IPS-18a (cell line): ENCODE measurements at regions not wholly inside any gene's neighbourhood (a gene's known extent, or its start where the extent isn't known, plus 50 kb on each side); places are given as distances from the start of the nearest gene placed in this dataset.

ENCODE experiments used
- H3K27ac ChIP-seq: one replicate; pipeline ENCODE4 v1.5.1; 2013; ENCODE audit warnings: low read length
- H3K27me3 ChIP-seq: one replicate; pipeline ENCODE4 v1.6.1; 2013; ENCODE audit warnings: mild to moderate bottlenecking, low read length; ENCODE audit not compliant: control insufficient read depth, insufficient read depth
- H3K36me3 ChIP-seq: one replicate; pipeline ENCODE4 v1.6.1; 2013; ENCODE audit warnings: low read depth, low read length; ENCODE audit not compliant: control insufficient read depth
- H3K4me1 ChIP-seq: one replicate; pipeline ENCODE4 v1.6.1; 2013; ENCODE audit warnings: low read depth, low read length; ENCODE audit not compliant: control insufficient read depth
- H3K4me3 ChIP-seq: one replicate; pipeline ENCODE4 v1.5.1; 2013; ENCODE audit warnings: low read length
- H3K9ac ChIP-seq: one replicate; pipeline ENCODE4 v1.6.1; 2013; ENCODE audit warnings: mild to moderate bottlenecking, low read length, moderate library complexity
- H3K9me3 ChIP-seq: one replicate; pipeline ENCODE4 v1.6.1; 2013; ENCODE audit warnings: low read depth, low read length; ENCODE audit not compliant: control insufficient read depth

DNA sequence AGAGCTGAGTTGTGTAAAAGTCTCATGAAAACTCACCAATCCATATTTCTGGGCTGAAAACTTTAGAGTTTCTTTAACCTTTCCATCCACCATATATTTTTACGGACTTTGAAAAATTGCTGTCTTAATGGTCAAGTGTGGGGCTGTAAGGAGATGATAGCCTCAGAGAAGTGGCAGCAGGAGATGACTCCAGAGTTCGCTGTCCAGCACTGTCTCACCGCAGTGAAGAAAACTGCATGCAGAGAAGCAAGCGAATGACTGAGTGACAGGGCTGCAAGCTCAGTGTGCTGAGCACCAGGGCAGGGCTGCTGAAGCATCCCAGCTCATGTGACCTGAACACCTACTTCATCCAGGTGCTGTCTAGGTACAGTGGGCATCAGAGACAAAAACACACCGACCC is 564.5 kb downstream of the ACTR3B start:
- H3K36me3 ChIP-seq, result no peaks in the 10 kb centered on the region
- H3K4me1 ChIP-seq, result no peaks in the 10 kb centered on the region
- no peak overlapping the region for H3K27ac ChIP-seq
- H3K9ac ChIP-seq, result no peak overlapping the region
- no peaks in the 10 kb centered on the region for H3K27me3 ChIP-seq
- H3K4me3 ChIP-seq, result no peak overlapping the region
- H3K9me3 ChIP-seq, result peaks cover 13% of the 10 kb centered on the region

DNA sequence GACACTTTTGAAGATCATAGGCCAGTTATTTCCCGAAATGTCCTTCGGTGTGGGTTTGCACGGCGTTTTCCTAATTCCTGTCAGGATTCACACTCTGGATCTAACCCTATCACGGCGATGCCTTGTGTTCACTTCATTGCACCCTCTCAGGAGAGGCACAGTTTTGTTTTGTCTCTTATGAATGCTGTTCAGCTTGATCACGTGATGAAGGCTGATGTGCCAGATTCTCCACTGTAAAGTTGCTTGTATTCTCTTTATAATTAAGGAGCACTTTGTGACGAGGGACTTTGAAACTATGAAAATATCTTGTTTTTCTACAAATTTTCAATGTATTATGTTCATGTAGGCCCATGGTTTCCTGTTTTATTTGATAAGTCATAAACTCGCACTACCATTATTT is 568.1 kb downstream of the ACTR3B start:
- no peak overlapping the region for H3K27ac ChIP-seq

DNA sequence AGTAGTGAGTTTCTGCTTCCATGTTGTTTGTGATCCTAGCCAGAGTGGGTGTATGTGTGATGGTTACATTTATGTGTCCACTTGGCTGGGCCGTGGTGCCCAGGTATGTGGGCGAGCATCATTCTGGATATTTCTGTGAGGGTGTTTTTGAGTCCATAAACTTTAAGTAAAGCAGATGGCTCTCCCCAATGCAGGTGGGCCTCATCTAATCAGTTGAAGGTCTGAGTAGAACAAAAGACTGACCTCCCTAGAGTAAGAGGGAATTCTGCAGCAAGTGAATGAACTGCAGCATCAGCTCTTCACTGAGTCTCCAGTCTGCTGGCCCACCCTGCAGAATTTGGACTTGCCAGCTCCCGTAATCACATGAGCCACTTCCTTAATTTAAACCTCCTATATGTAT is 571.9 kb downstream of the ACTR3B start:
- H3K9me3 ChIP-seq, result peaks cover 6% of the 10 kb centered on the region
- H3K9ac ChIP-seq, result no peak overlapping the region
- no peak overlapping the region for H3K4me3 ChIP-seq
- no peaks in the 10 kb centered on the region for H3K27me3 ChIP-seq
- no peaks in the 10 kb centered on the region for H3K4me1 ChIP-seq
- H3K27ac ChIP-seq, result no peak overlapping the region
- no peaks in the 10 kb centered on the region for H3K36me3 ChIP-seq

More for the DNA sequence above, 568.1 kb downstream of the ACTR3B start:
- no peaks in the 10 kb centered on the region for H3K27me3 ChIP-seq
- H3K9me3 ChIP-seq, result peaks cover 12% of the 10 kb centered on the region
- H3K36me3 ChIP-seq, result no peaks in the 10 kb centered on the region
- H3K4me1 ChIP-seq, result no peaks in the 10 kb centered on the region
- H3K4me3 ChIP-seq, result no peak overlapping the region
- H3K9ac ChIP-seq, result no peak overlapping the region

GRCh38 chr7:153354071-153354470 is 594.5 kb downstream of the ACTR3B start:
- Histone ChIP-seq H3K9me3 (peaks cover 5% of the 10 kb centered on the region), H3K4me1 (no peaks in the 10 kb centered on the region), H3K9ac (no peak overlapping the region), H3K36me3 (no peaks in the 10 kb centered on the region), H3K27me3 (no peaks in the 10 kb centered on the region), H3K4me3 (no peak overlapping the region), H3K27ac (no peak overlapping the region)

GRCh38 chr7:153370092-153370491 is 610.5 kb downstream of the ACTR3B start:
- H3K4me3 ChIP-seq, result no peak overlapping the region
- peaks cover 15% of the 10 kb centered on the region for H3K9me3 ChIP-seq
- no peaks in the 10 kb centered on the region for H3K36me3 ChIP-seq
- H3K9ac ChIP-seq, result no peak overlapping the region
- H3K27me3 ChIP-seq, result no peaks in the 10 kb centered on the region
- H3K27ac ChIP-seq, result no peak overlapping the region
- H3K4me1 ChIP-seq, result no peaks in the 10 kb centered on the region

DNA sequence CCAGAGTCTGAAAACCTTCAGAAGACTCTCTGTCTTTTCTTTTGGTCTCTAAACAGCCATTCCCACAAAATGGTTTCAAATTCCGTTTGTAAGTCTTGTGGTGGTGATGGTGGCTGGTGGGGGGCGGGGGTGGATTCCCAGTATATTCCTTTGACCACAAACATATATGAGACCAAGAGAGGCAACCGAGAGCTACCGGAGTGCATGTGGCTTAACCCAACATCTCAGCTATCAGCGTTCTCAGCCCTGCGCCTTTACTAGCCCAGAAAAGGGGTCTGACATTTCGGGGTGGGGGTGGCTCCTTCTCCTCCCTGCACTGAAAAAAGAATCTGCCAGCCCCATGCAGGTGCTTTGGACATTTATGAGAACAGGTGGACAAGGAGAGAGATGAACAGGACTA is 621.1 kb downstream of the ACTR3B start:
- no peak overlapping the region for H3K4me3 ChIP-seq
- H3K27me3 ChIP-seq, result no peaks in the 10 kb centered on the region
- H3K27ac ChIP-seq, result no peak overlapping the region

DNA sequence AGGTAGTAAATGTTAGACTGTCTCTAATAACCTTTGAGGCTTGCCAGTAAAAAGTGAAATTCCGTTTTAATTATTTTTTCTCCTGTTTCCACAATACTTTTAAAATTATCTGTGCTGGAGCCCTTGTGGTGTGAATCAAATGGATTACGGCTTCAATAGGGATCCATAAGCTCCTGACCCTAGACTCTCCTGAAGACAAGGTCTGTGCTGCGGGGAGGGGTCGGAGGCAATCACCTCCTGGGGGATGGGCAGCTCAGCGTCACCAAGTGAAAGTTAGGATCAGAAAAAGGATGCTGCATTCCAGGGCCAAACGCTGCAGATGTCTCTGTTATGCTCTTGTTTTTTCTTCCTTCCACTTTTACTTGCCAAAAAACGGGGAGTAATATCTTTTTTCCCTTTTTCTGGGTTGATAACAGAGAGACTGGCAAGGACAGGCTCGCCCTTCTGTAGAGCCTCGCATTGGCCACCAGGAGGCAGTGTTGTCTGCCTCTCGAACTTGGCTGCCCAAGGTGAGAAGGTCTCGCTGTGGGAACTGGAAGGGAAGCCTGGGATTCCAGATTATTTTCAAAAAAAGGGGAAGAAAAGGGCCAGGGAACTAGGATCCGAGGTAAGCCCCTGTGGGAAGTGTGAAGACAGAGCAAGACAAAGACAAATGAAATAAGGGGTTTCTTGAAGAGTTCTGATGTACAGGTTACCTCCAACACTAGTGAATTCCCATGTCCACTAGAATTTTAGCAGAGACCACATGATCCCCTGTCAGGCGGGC is 621.9 kb downstream of the ACTR3B start:
- no peaks in the 10 kb centered on the region for H3K27me3 ChIP-seq
- H3K4me1 ChIP-seq, result no peaks in the 10 kb centered on the region
- no peaks in the 10 kb centered on the region for H3K36me3 ChIP-seq
- no peaks in the 10 kb centered on the region for H3K9me3 ChIP-seq
- H3K9ac ChIP-seq, result no peak overlapping the region
- no peak overlapping the region for H3K27ac ChIP-seq
- peak overlapping the region; percentile 46 for H3K4me3 ChIP-seq

More for the DNA sequence above, 621.1 kb downstream of the ACTR3B start:
- H3K9ac ChIP-seq, result no peak overlapping the region
- H3K36me3 ChIP-seq, result no peaks in the 10 kb centered on the region
- no peaks in the 10 kb centered on the region for H3K4me1 ChIP-seq
- no peaks in the 10 kb centered on the region for H3K9me3 ChIP-seq

- no peaks in the 10 kb centered on the region for H3K4me1 ChIP-seq
- H3K27ac ChIP-seq, result no peak overlapping the region
- no peak overlapping the region for H3K9ac ChIP-seq
- no peak overlapping the region for H3K4me3 ChIP-seq
- H3K36me3 ChIP-seq, result no peaks in the 10 kb centered on the region
- no peaks in the 10 kb centered on the region for H3K9me3 ChIP-seq
- no peaks in the 10 kb centered on the region for H3K27me3 ChIP-seq
Observed at GRCh38 chr7:153382641-153383101, 623.1 kb downstream of the ACTR3B start.

- H3K27ac ChIP-seq, result no peak overlapping the region
- peaks cover 2% of the 10 kb centered on the region for H3K9me3 ChIP-seq
- H3K4me3 ChIP-seq, result no peak overlapping the region
Observed at GRCh38 chr7:153383781-153384180, 624.2 kb downstream of the ACTR3B start.

DNA sequence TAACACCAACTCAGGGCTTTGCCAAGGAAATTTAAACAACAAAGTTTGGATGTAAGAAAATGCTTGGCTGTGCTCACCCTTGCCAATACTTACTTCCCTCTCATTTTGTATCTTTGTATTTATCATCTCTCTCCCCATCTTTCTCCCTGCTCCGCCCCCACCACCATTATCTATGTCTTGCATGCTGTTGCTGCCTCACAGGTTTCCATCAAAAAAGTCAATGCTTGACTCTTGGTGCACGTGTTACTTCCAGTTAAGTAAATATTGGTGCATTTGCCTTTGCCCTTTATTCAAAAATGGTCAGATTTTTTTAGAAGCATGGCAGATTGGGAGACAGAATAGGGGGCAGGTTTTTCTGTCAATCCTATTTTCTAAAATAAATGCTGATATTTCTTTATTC is 626.0 kb downstream of the ACTR3B start:
- H3K4me1 ChIP-seq, result no peaks in the 10 kb centered on the region
- H3K9me3 ChIP-seq, result peaks cover 14% of the 10 kb centered on the region
- H3K9ac ChIP-seq, result no peak overlapping the region
- H3K4me3 ChIP-seq, result no peak overlapping the region
- H3K36me3 ChIP-seq, result no peaks in the 10 kb centered on the region
- H3K27me3 ChIP-seq, result no peaks in the 10 kb centered on the region
- H3K27ac ChIP-seq, result no peak overlapping the region

More at GRCh38 chr7:153383781-153384180, 624.2 kb downstream of the ACTR3B start:
- Histone ChIP-seq H3K4me1 (no peaks in the 10 kb centered on the region), H3K9ac (no peak overlapping the region), H3K27me3 (no peaks in the 10 kb centered on the region), H3K36me3 (no peaks in the 10 kb centered on the region)

- peaks cover 24% of the 10 kb centered on the region for H3K9me3 ChIP-seq
- H3K4me3 ChIP-seq, result no peak overlapping the region
- no peaks in the 10 kb centered on the region for H3K4me1 ChIP-seq
- no peak overlapping the region for H3K9ac ChIP-seq
- H3K36me3 ChIP-seq, result no peaks in the 10 kb centered on the region
- H3K27ac ChIP-seq, result no peak overlapping the region
- no peaks in the 10 kb centered on the region for H3K27me3 ChIP-seq
Observed at GRCh38 chr7:153386556-153386955, 627.0 kb downstream of the ACTR3B start.

DNA sequence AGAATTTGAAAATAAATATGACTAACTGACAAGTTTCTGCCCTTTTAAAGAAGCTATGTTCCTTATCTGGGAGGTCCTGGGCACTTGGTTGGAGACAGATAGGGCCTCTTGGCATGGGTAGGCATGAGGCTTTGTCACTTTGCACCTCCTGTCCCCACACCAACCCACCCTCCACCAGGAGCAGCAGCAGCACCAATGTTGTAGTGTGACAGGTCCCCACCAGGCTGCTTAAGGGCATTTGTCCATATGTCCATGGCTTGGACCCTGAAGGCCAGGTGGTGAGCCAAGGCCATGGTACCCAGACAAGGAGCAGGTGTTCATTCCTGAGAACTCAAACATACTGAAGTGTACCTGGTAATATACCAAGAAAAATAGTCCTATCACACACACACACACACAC is 629.1 kb downstream of the ACTR3B start:
- Histone ChIP-seq H3K9ac (no peak overlapping the region), H3K4me3 (no peak overlapping the region), H3K4me1 (no peaks in the 10 kb centered on the region), H3K9me3 (peaks cover 44% of the 10 kb centered on the region), H3K36me3 (no peaks in the 10 kb centered on the region), H3K27ac (no peak overlapping the region), H3K27me3 (no peaks in the 10 kb centered on the region)
